ENCODE measurements at regions not wholly inside any gene's neighbourhood (a gene's known extent, or its start where the extent isn't known, plus 50 kb on each side); places are given as distances from the start of the nearest gene placed in this dataset.
A peak's percentile ranks its signal among the peaks of the same experiment; 100 is the strongest.

- peaks cover 0 to 4% (median 0%) of the 10 kb centered on the region in 7 donors for H3K9me3 Mint-ChIP-seq
- H3K27ac Mint-ChIP-seq = no peak overlapping the region
- DNase-seq (no peak), ATAC-seq (ENCODE audit: low read depth in 2 of 2) (no peak)
- H3K36me3 Mint-ChIP-seq = no peaks in the 10 kb centered on the region
- H3K4me1 Mint-ChIP-seq = no peaks in the 10 kb centered on the region
- no peak overlapping the region for H3K4me3 Mint-ChIP-seq
- no peaks in the 10 kb centered on the region for H3K27me3 Mint-ChIP-seq
Observed at GRCh38 chr13:57507752-57508463, 123.6 kb upstream of the PCDH17 start.

GRCh38 chr13:57511603-57512002 is 119.9 kb upstream of the PCDH17 start:
- DNase-seq = no peak

GRCh38 chr13:57527114-57527735 is 104.3 kb upstream of the PCDH17 start:
- DNase-seq = no peak

More at GRCh38 chr13:57511603-57512002, 119.9 kb upstream of the PCDH17 start:
- peaks cover 0 to 10% (median 0%) of the 10 kb centered on the region in 7 donors for H3K9me3 Mint-ChIP-seq
- H3K36me3 Mint-ChIP-seq = no peaks in the 10 kb centered on the region
- no peak overlapping the region for H3K4me3 Mint-ChIP-seq
- no peaks in the 10 kb centered on the region for H3K4me1 Mint-ChIP-seq
- no peak overlapping the region for H3K27ac Mint-ChIP-seq
- no peak for ATAC-seq (ENCODE audit: low read depth in 2 of 2)
- H3K27me3 Mint-ChIP-seq = no peaks in the 10 kb centered on the region

GRCh38 chr13:57531256-57531655 is 100.3 kb upstream of the PCDH17 start:
- Mint-ChIP-seq H3K4me1 (no peaks in the 10 kb centered on the region), H3K4me3 (no peak overlapping the region), H3K36me3 (no peaks in the 10 kb centered on the region), H3K27me3 (no peaks in the 10 kb centered on the region), H3K27ac (no peak overlapping the region), H3K9me3 (peaks cover 4 to 24% (median 8%) of the 10 kb centered on the region in 7 donors)
- DNase-seq (no peak), ATAC-seq (ENCODE audit: low read depth in 2 of 2) (no peak)

More at GRCh38 chr13:57527114-57527735, 104.3 kb upstream of the PCDH17 start:
- H3K4me1 Mint-ChIP-seq = no peaks in the 10 kb centered on the region
- H3K27ac Mint-ChIP-seq = no peak overlapping the region
- no peak for ATAC-seq (ENCODE audit: low read depth in 2 of 2)
- H3K9me3 Mint-ChIP-seq = peaks cover 2 to 21% (median 9%) of the 10 kb centered on the region in 7 donors
- no peak overlapping the region for H3K4me3 Mint-ChIP-seq
- H3K27me3 Mint-ChIP-seq = no peaks in the 10 kb centered on the region
- no peaks in the 10 kb centered on the region for H3K36me3 Mint-ChIP-seq

GRCh38 chr13:57546942-57547341 is 84.6 kb upstream of the PCDH17 start:
- Mint-ChIP-seq H3K27ac (no peak overlapping the region), H3K9me3 (peaks cover 0 to 4% (median 0%) of the 10 kb centered on the region in 7 donors), H3K27me3 (no peaks in the 10 kb centered on the region), H3K36me3 (no peaks in the 10 kb centered on the region), H3K4me3 (no peak overlapping the region), H3K4me1 (no peaks in the 10 kb centered on the region)
- no peak for ATAC-seq (ENCODE audit: low read depth in 2 of 2)
- DNase-seq = no peak

- Mint-ChIP-seq H3K27me3 (no peaks in the 10 kb centered on the region), H3K27ac (no peak overlapping the region), H3K4me1 (no peaks in the 10 kb centered on the region), H3K36me3 (no peaks in the 10 kb centered on the region), H3K9me3 (peaks cover 0 to 6% (median 0%) of the 10 kb centered on the region in 7 donors), H3K4me3 (no peak overlapping the region)
- no peak for ATAC-seq (ENCODE audit: low read depth in 2 of 2)
- no peak for DNase-seq
Observed at GRCh38 chr13:57552437-57552836, 79.1 kb upstream of the PCDH17 start.

GRCh38 chr13:57553932-57554331 is 77.6 kb upstream of the PCDH17 start:
- ATAC-seq (ENCODE audit: low read depth in 2 of 2) (no peak), DNase-seq (no peak)
- Mint-ChIP-seq H3K9me3 (peaks cover 0 to 10% (median 0%) of the 10 kb centered on the region in 7 donors), H3K36me3 (no peaks in the 10 kb centered on the region), H3K4me3 (no peak overlapping the region), H3K27me3 (no peaks in the 10 kb centered on the region), H3K27ac (no peak overlapping the region), H3K4me1 (no peaks in the 10 kb centered on the region)

GRCh38 chr13:57558051-57558467 is 73.5 kb upstream of the PCDH17 start:
- Mint-ChIP-seq H3K4me1 (no peaks in the 10 kb centered on the region), H3K4me3 (no peak overlapping the region), H3K27ac (no peak overlapping the region), H3K36me3 (no peaks in the 10 kb centered on the region), H3K9me3 (peaks cover 0 to 10% (median 2%) of the 10 kb centered on the region in 7 donors), H3K27me3 (no peaks in the 10 kb centered on the region)
- no peak for DNase-seq
- ATAC-seq (ENCODE audit: low read depth in 2 of 2) = no peak

- Mint-ChIP-seq H3K27me3 (no peaks in the 10 kb centered on the region), H3K4me3 (peak overlapping the region in 1 of 8 donors; percentile 36), H3K9me3 (peaks cover 2 to 10% (median 5%) of the 10 kb centered on the region in 7 donors), H3K4me1 (no peaks in the 10 kb centered on the region), H3K27ac (no peak overlapping the region), H3K36me3 (no peaks in the 10 kb centered on the region)
- ATAC-seq (ENCODE audit: low read depth in 2 of 2) = no peak
- DNase-seq = no peak
Observed at GRCh38 chr13:57568865-57569264, 62.7 kb upstream of the PCDH17 start.

- Mint-ChIP-seq H3K36me3 (no peaks in the 10 kb centered on the region), H3K4me3 (no peak overlapping the region), H3K27ac (no peak overlapping the region), H3K4me1 (no peaks in the 10 kb centered on the region), H3K9me3 (peaks cover 2 to 10% (median 5%) of the 10 kb centered on the region in 7 donors), H3K27me3 (no peaks in the 10 kb centered on the region)
- DNase-seq (no peak), ATAC-seq (ENCODE audit: low read depth in 2 of 2) (no peak)
Observed at GRCh38 chr13:57569986-57570385, 61.6 kb upstream of the PCDH17 start.

Measured in naive B cell (primary cell).